ENCODE measurements at regions not wholly inside any gene's neighbourhood (a gene's known extent, or its start where the extent isn't known, plus 50 kb on each side); places are given as distances from the start of the nearest gene placed in this dataset.

GRCh38 chr2:129699781-129700573 is 279.5 kb upstream of the RAB6C start:
- no peak for DNase-seq (ENCODE audit: low read depth)

GRCh38 chr2:129702416-129703176 is 276.9 kb upstream of the RAB6C start:
- TF ChIP-seq CTCF (IDR thresholded peaks at IDR 0.05; ENCODE audit: low read length, missing control alignments), result no peak
- H3K4me3 ChIP-seq (replicated peaks; ENCODE audit: low read depth, low read length), result no peak overlapping the region
- no peak for DNase-seq (ENCODE audit: low read depth)

More at GRCh38 chr2:129699781-129700573, 279.5 kb upstream of the RAB6C start:
- TF ChIP-seq CTCF (IDR thresholded peaks at IDR 0.05; ENCODE audit: low read length, missing control alignments), result no peak
- no peak overlapping the region for H3K4me3 ChIP-seq (replicated peaks; ENCODE audit: low read depth, low read length)

GRCh38 chr2:129705085-129705484 is 274.4 kb upstream of the RAB6C start:
- TF ChIP-seq CTCF (IDR thresholded peaks at IDR 0.05; ENCODE audit: low read length, missing control alignments), result no peak
- no peak for DNase-seq (ENCODE audit: low read depth)
- H3K4me3 ChIP-seq (replicated peaks; ENCODE audit: low read depth, low read length), result no peak overlapping the region

GRCh38 chr2:129707800-129708199 is 271.7 kb upstream of the RAB6C start:
- no peak for TF ChIP-seq CTCF (IDR thresholded peaks at IDR 0.05; ENCODE audit: low read length, missing control alignments)
- no peak for DNase-seq (ENCODE audit: low read depth)
- no peak overlapping the region for H3K4me3 ChIP-seq (replicated peaks; ENCODE audit: low read depth, low read length)

- DNase-seq (ENCODE audit: low read depth), result no peak
- no peak for TF ChIP-seq CTCF (IDR thresholded peaks at IDR 0.05; ENCODE audit: low read length, missing control alignments)
- no peak overlapping the region for H3K4me3 ChIP-seq (replicated peaks; ENCODE audit: low read depth, low read length)
Observed at GRCh38 chr2:129708221-129708967, 271.1 kb upstream of the RAB6C start.

- H3K4me3 ChIP-seq (replicated peaks; ENCODE audit: low read depth, low read length), result no peak overlapping the region
- TF ChIP-seq CTCF (IDR thresholded peaks at IDR 0.05; ENCODE audit: low read length, missing control alignments), result no peak
- no peak for DNase-seq (ENCODE audit: low read depth)
Observed at GRCh38 chr2:129709001-129709955, 270.2 kb upstream of the RAB6C start.
